Upper lobe of left lung (tissue), 6 donors: ENCODE measurements at regions not wholly inside any gene's neighbourhood (a gene's known extent, or its start where the extent isn't known, plus 50 kb on each side); places are given as distances from the start of the nearest gene placed in this dataset.
"Not testable (repeated sequence)": the region's sequence is repeated elsewhere in the genome, so short reads cannot be mapped to it uniquely, and the experiment has no call there.

Experiments used
- ATAC-seq, 2 donors: fragments of 200-7000 bp; cut with Tn5 transposase; one replicate each; pipeline ENCODE4 v1.9.1; 2022; ENCODE audit warnings: mild to moderate bottlenecking in 2 of 2, moderate library complexity in 2 of 2; ENCODE audit not compliant: low FRiP score in 2 of 2
- DNase-seq, 2 donors: peaks; one replicate each; pipeline ENCODE4 v3.0.0-alpha.2; 2019 to 2020
- H3K27ac ChIP-seq, 4 donors: fragments of 200-600 bp; sonication (generic); one replicate each; pipeline ENCODE4 v1.5.1; 2016 to 2019
- H3K27me3 ChIP-seq, 4 donors: fragments of 200-600 bp; sonication (generic); one replicate each; pipeline ENCODE4 v1.5.1; 2017 to 2019
- H3K36me3 ChIP-seq, 4 donors: fragments of 200-600 bp; sonication (generic); one replicate each; pipeline ENCODE4 v1.5.1; 2016 to 2019
- H3K4me1 ChIP-seq, 4 donors: fragments of 200-600 bp; sonication (generic); one replicate each; pipeline ENCODE4 v1.5.1; 2018 to 2019
- H3K4me3 ChIP-seq, 4 donors: fragments of 200-600 bp; sonication (generic); one replicate each; pipeline ENCODE4 v1.5.1; 2017 to 2019; ENCODE audit warnings: mild to moderate bottlenecking in 2 of 4, moderate library complexity in 1 of 4
- H3K9me3 ChIP-seq, 4 donors: fragments of 200-600 bp; sonication (generic); one replicate each; pipeline ENCODE4 v1.5.1; 2018 to 2019
- EP300 ChIP-seq, 4 donors: sonication (generic); formaldehyde crosslinking; IDR thresholded peaks; one replicate each; pipeline ENCODE4 v1.5.1; 2017; ENCODE audit warnings: antibody characterized with exemption in 4 of 4, control low read depth in 2 of 4
- POLR2A ChIP-seq, 4 donors: fragments of 450-650 bp; IDR thresholded peaks; one replicate each; pipeline ENCODE4 v1.5.1; 2016 to 2017; ENCODE audit warnings: antibody characterized with exemption in 4 of 4, mild to moderate bottlenecking in 2 of 4
- POLR2AphosphoS5 ChIP-seq, 2 donors: sonication (generic); formaldehyde crosslinking; IDR thresholded peaks; one replicate each; pipeline ENCODE4 v1.5.1; 2017; ENCODE audit warnings: antibody characterized with exemption in 2 of 2
- WGBS, 2 donors: methylation state at CpG; one replicate each; pipeline ENCODE4 v1.1.5; 2017 to 2018; 5-methylcytosine and 5-hydroxymethylcytosine counted together
- TF ChIP-seq, protein P1 (sequence below), 6 experiments: fragments of 450-650 bp in 4 of 6; fragments of 200-600 bp in 2 of 6; sonication (generic) in 2 of 6; IDR thresholded peaks; one replicate each; pipeline ENCODE4 v1.5.1; 2016 to 2019; ENCODE audit warnings: antibody characterized with exemption in 6 of 6
- donor health status: DM: no; HTN: no; CAD: no; lungs with moderate emphysema.
- donor health status: DM: no; HTN: yes; CAD: no; lungs with severe emphysema.

GRCh38 chr3:166697495-166697894 lies 682.6 kb downstream of the ZBBX start:
- H3K27me3 ChIP-seq: no peaks in the 10 kb centered on the region
- no peak overlapping the region for H3K27ac ChIP-seq
- ATAC-seq: no peak
- H3K4me1 ChIP-seq: no peaks in the 10 kb centered on the region
- WGBS, 2 donors: 68 to 88% methylated on average over 1 of the region's 1 CpG
- no peak overlapping the region for H3K4me3 ChIP-seq
- H3K36me3 ChIP-seq: no peaks in the 10 kb centered on the region
- peaks cover 0 to 3% (median 0%) of the 10 kb centered on the region in 4 donors for H3K9me3 ChIP-seq
- TF ChIP-seq EP300 (IDR thresholded peaks at IDR 0.05) (no peak), POLR2AphosphoS5 (IDR thresholded peaks at IDR 0.05) (no peak), POLR2A (IDR thresholded peaks at IDR 0.05) (no peak)
- TF ChIP-seq, protein P1, sequence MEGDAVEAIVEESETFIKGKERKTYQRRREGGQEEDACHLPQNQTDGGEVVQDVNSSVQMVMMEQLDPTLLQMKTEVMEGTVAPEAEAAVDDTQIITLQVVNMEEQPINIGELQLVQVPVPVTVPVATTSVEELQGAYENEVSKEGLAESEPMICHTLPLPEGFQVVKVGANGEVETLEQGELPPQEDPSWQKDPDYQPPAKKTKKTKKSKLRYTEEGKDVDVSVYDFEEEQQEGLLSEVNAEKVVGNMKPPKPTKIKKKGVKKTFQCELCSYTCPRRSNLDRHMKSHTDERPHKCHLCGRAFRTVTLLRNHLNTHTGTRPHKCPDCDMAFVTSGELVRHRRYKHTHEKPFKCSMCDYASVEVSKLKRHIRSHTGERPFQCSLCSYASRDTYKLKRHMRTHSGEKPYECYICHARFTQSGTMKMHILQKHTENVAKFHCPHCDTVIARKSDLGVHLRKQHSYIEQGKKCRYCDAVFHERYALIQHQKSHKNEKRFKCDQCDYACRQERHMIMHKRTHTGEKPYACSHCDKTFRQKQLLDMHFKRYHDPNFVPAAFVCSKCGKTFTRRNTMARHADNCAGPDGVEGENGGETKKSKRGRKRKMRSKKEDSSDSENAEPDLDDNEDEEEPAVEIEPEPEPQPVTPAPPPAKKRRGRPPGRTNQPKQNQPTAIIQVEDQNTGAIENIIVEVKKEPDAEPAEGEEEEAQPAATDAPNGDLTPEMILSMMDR (IDR thresholded peaks at IDR 0.05): no peak
- DNase-seq: no peak

DNA sequence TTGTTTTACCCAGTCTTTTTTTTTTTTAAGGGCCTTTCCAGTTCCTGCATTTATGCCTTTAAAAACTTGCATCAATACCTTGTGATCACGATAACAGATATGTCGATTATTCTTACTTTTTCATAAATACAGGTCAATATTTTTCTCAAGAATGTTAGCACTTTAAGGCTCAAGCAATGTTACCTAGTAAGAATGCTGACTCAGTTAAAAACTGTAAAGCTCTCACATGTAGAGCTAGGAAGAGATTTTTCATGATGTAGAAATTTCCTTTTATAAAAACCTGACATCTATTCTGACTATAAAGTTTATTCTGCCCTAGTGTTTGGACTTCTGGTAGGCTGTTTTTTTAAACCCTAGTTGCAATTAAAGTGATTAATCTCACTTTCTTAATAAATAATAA lies 684.0 kb downstream of the ZBBX start:
- H3K27me3 ChIP-seq: no peaks in the 10 kb centered on the region
- no peak overlapping the region for H3K27ac ChIP-seq
- H3K4me3 ChIP-seq: no peak overlapping the region
- DNase-seq (no peak), ATAC-seq (no peak)
- WGBS, 2 donors: 73 to 89% methylated on average over 2 of the region's 2 CpGs
- no peaks in the 10 kb centered on the region for H3K9me3 ChIP-seq
- no peaks in the 10 kb centered on the region for H3K4me1 ChIP-seq
- no peak for TF ChIP-seq POLR2A (IDR thresholded peaks at IDR 0.05)
- TF ChIP-seq, protein P1 (IDR thresholded peaks at IDR 0.05): no peak
- TF ChIP-seq EP300 (IDR thresholded peaks at IDR 0.05): no peak
- no peak for TF ChIP-seq POLR2AphosphoS5 (IDR thresholded peaks at IDR 0.05)
- H3K36me3 ChIP-seq: no peaks in the 10 kb centered on the region

GRCh38 chr3:166688665-166689064 lies 691.4 kb downstream of the ZBBX start:
- H3K9me3 ChIP-seq: no peaks in the 10 kb centered on the region
- no peaks in the 10 kb centered on the region for H3K27me3 ChIP-seq
- no peak for DNase-seq
- TF ChIP-seq POLR2A (IDR thresholded peaks at IDR 0.05) (no peak), POLR2AphosphoS5 (IDR thresholded peaks at IDR 0.05) (no peak), EP300 (IDR thresholded peaks at IDR 0.05) (no peak)
- TF ChIP-seq, protein P1 (IDR thresholded peaks at IDR 0.05): no peak
- H3K36me3 ChIP-seq: no peaks in the 10 kb centered on the region
- no peaks in the 10 kb centered on the region for H3K4me1 ChIP-seq
- H3K27ac ChIP-seq: no peak overlapping the region
- no peak overlapping the region for H3K4me3 ChIP-seq
- ATAC-seq: no peak
- 74 to 86% methylated on average over 1 of the region's 1 CpG for WGBS, 2 donors

- no peaks in the 10 kb centered on the region for H3K9me3 ChIP-seq
- no peaks in the 10 kb centered on the region for H3K36me3 ChIP-seq
- 88 to 90% methylated on average over 1 of the region's 1 CpG for WGBS, 2 donors
- no peak for DNase-seq
- no peaks in the 10 kb centered on the region for H3K4me1 ChIP-seq
- no peak overlapping the region for H3K27ac ChIP-seq
- no peak overlapping the region for H3K4me3 ChIP-seq
- ATAC-seq: no peak
- H3K27me3 ChIP-seq: no peaks in the 10 kb centered on the region
- TF ChIP-seq EP300 (IDR thresholded peaks at IDR 0.05): no peak
- no peak for TF ChIP-seq POLR2A (IDR thresholded peaks at IDR 0.05)
- TF ChIP-seq, protein P1 (IDR thresholded peaks at IDR 0.05): no peak
- no peak for TF ChIP-seq POLR2AphosphoS5 (IDR thresholded peaks at IDR 0.05)
Observed at GRCh38 chr3:166685246-166685645, 694.9 kb downstream of the ZBBX start.

- not testable (repeated sequence) for H3K9me3 ChIP-seq, H3K4me1 ChIP-seq, H3K27ac ChIP-seq, ATAC-seq, H3K27me3 ChIP-seq, DNase-seq, H3K36me3 ChIP-seq, H3K4me3 ChIP-seq
- WGBS, 2 donors: 82 to 88% methylated on average over 5 of the region's 5 CpGs
Observed at GRCh38 chr3:166684077-166684476, 696.0 kb downstream of the ZBBX start.
